Large intestine (tissue), 3 donors: ENCODE measurements at regions not wholly inside any gene's neighbourhood (a gene's known extent, or its start where the extent isn't known, plus 50 kb on each side); places are given as distances from the start of the nearest gene placed in this dataset.

ENCODE experiments used
- DNase-seq, 2 donors: peaks; one replicate each; pipeline versions ENCODE4 v3.0.0 to v3.0.0-alpha.2; 2013
- H3K27ac ChIP-seq: one replicate; pipeline ENCODE4 v1.5.1; 2013; ENCODE audit warnings: low read length
- H3K27me3 ChIP-seq: 2 replicates; pipeline ENCODE4 v1.6.1; 2013; ENCODE audit warnings: low read length; ENCODE audit not compliant: control insufficient read depth, insufficient read depth
- H3K36me3 ChIP-seq: 2 replicates; pipeline ENCODE4 v1.6.1; 2013; ENCODE audit warnings: low read length; ENCODE audit not compliant: control insufficient read depth, insufficient read depth
- H3K4me1 ChIP-seq: one replicate; pipeline ENCODE4 v1.6.1; 2013; ENCODE audit warnings: low read length; ENCODE audit not compliant: control insufficient read depth, insufficient read depth
- H3K4me3 ChIP-seq: one replicate; pipeline ENCODE4 v1.5.1; 2013; ENCODE audit warnings: low read length
- H3K9me3 ChIP-seq: one replicate; pipeline ENCODE4 v1.6.1; 2013; ENCODE audit warnings: mild to moderate bottlenecking, low read depth, low read length, moderate library complexity; ENCODE audit not compliant: control insufficient read depth
- WGBS: methylation state at CpG from one replicate; pipeline ENCODE4 v1.1.5; 2013; ENCODE audit warnings: low lambda C conversion rate; ENCODE audit not compliant: insufficient coverage; 5-methylcytosine and 5-hydroxymethylcytosine counted together

DNA sequence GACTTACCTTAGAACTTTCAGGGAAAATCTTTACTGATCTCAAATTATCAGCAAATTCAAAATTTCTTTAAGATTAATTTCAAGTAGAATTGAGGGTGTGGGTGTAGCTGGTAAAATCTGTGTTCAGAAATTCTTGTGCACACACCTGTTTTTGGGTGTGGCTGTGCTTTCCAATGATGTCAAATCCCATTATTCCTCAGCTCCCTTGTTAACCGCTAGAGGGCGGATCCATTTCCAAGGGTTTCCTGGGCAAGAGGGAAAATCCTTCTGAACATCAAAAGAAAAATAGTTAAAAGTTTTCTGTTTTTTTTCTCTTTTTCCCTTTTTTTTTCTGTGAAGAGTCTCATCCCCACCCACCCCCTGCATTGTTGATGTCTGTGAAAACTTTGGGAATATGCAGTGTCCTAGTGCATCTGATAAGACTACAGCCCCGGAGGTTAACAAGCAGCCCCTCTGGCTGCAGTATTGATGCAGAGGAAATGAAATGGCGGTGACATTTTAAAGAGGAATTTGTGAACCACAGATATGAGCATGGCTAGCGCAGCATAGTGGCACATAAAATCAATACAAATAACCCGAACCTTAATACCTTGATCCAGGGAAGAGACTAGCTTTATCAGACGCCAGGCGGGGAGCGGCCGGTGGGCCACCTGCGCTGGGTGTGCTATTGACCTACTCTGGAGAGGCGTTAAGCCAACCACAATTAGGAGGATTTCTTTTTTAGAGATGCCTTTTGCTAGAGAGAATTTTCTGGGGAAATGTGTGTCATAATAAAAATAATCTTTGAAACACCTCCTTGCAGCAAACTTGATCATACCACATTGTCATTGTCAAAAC lies 130.9 kb downstream of the FOXA2 start:
- no peak overlapping the region for H3K27ac ChIP-seq

DNA sequence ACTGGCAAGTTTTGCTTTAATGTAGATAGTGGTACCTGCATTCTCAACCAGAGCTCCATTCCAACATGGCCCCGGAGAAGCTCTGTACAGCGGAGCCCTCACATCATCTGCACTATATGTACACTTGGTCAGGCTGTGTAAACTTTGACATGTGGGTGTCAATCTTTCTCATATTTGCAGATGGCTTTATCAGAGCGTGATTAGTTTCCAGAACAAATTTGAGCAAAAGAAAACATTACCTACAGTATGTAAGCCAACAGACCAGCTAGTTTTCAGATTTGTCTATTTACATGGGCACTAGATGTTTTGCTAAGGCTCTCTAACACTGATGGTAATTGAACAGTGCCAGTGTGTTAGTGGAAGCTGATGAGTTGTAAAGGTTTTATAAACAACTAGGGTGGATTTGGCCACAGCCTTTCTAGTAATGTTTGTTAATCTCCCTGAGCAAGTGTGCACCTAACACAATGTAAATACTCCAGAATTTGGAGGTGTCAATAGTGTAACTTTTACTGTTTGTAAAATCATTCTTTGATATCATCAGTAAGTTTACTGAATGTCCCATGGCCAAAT lies 131.8 kb downstream of the FOXA2 start:
- Histone ChIP-seq H3K27ac (no peak overlapping the region), H3K9me3 (no peaks in the 10 kb centered on the region), H3K4me3 (no peak overlapping the region), H3K4me1 (peaks cover 12% of the 10 kb centered on the region), H3K27me3 (peaks cover 16% of the 10 kb centered on the region), H3K36me3 (no peaks in the 10 kb centered on the region)
- no CpG with 5 or more reads among the region's 3 CpGs for WGBS
- peak in 1 of 2 donors; percentile 31 for DNase-seq

More for the DNA sequence above, 130.9 kb downstream of the FOXA2 start:
- H3K9me3 ChIP-seq = no peaks in the 10 kb centered on the region
- 7% methylated on average over 3 of the region's 12 CpGs for WGBS
- peaks cover 12% of the 10 kb centered on the region for H3K4me1 ChIP-seq
- DNase-seq = peak in 1 of 2 donors; percentile 54
- peaks cover 19% of the 10 kb centered on the region for H3K27me3 ChIP-seq
- H3K4me3 ChIP-seq = no peak overlapping the region
- no peaks in the 10 kb centered on the region for H3K36me3 ChIP-seq

DNA sequence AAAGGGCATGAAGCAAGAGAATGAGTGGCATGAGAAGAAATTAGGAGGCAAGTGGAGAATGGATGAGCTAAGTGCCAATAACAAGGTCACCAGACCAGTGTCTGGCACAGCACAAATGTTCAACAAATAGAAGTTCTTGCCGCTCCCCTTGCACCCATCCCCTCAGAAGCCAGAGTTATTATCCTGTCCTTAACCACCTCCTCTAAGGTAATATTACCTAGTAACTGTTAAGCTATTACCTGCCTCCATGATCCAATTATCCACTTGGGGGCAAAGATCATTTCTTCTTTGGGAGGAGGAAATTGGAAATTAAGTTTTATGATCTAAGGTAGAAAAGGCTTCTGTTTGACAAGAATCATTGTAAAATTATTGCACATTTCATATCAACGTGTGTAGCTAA lies 133.8 kb downstream of the FOXA2 start:
- H3K36me3 ChIP-seq = no peaks in the 10 kb centered on the region
- H3K4me1 ChIP-seq = peaks cover 12% of the 10 kb centered on the region
- WGBS = no CpG with 5 or more reads among the region's 2 CpGs
- peaks cover 8% of the 10 kb centered on the region for H3K27me3 ChIP-seq
- H3K4me3 ChIP-seq = no peak overlapping the region
- no peaks in the 10 kb centered on the region for H3K9me3 ChIP-seq
- DNase-seq = peak in 1 of 2 donors; percentile 74
- no peak overlapping the region for H3K27ac ChIP-seq

DNA sequence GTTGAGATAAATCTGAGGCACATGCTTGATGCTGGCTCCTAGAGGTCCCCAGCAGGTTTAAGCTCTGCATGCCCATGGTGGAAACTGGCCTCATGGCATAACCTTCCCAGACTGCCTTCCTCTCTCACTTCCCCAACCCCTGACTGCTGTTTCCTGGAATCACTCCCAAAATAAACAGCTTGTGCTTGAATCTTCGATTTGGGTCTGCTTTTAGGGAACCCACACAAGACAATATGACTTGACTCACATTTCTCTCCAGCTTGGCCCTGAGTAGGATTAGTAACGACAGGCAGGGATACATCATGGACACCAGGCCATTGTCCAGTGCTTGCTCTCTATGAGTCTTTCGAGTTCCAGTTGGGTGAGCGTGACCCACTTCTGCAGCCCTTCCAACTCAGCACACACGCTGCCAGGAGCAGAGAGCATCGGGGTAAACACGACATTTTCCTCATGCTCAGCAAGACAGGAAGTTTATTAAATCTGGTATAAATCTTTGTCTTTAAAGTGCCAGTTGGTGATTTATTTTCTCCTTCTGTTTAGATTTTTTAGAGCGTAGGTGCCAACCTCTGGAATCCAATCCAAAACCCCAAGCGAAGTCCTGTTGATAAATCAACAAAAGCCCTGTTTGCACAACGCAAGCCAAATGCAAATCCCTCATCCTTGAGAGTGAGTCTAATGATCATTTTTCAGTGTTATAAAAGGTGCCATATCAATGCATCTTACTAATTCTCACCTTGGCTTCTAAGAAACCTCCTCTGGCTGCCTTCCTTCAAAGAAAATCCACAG lies 135.0 kb downstream of the FOXA2 start:
- Histone ChIP-seq H3K27ac (no peak overlapping the region), H3K36me3 (no peaks in the 10 kb centered on the region), H3K9me3 (no peaks in the 10 kb centered on the region), H3K4me1 (peaks cover 12% of the 10 kb centered on the region), H3K27me3 (peaks cover 3% of the 10 kb centered on the region), H3K4me3 (no peak overlapping the region)
- 60% methylated on average over 1 of the region's 10 CpGs for WGBS
- DNase-seq = no peak

DNA sequence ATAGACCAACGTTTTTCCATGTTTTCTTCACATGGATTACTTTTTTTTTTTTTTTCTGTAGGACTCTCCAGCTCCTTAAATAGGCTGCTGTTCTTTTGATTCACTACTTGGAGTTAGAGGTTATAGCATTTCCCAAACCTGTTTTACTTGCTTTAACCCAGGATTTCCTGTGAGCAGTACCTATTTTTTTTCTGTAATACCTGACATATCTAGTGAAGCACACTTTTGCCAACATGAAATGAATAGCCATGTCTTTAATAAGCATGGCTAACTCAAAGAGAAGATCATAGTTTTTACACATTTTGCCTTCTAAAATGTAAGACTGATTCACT lies 137.0 kb downstream of the FOXA2 start:
- WGBS = 27% methylated on average over 1 of the region's 1 CpG
- Histone ChIP-seq H3K27ac (no peak overlapping the region), H3K4me3 (no peak overlapping the region), H3K27me3 (no peaks in the 10 kb centered on the region), H3K9me3 (no peaks in the 10 kb centered on the region), H3K36me3 (no peaks in the 10 kb centered on the region), H3K4me1 (peaks cover 12% of the 10 kb centered on the region)
- DNase-seq = no peak

DNA sequence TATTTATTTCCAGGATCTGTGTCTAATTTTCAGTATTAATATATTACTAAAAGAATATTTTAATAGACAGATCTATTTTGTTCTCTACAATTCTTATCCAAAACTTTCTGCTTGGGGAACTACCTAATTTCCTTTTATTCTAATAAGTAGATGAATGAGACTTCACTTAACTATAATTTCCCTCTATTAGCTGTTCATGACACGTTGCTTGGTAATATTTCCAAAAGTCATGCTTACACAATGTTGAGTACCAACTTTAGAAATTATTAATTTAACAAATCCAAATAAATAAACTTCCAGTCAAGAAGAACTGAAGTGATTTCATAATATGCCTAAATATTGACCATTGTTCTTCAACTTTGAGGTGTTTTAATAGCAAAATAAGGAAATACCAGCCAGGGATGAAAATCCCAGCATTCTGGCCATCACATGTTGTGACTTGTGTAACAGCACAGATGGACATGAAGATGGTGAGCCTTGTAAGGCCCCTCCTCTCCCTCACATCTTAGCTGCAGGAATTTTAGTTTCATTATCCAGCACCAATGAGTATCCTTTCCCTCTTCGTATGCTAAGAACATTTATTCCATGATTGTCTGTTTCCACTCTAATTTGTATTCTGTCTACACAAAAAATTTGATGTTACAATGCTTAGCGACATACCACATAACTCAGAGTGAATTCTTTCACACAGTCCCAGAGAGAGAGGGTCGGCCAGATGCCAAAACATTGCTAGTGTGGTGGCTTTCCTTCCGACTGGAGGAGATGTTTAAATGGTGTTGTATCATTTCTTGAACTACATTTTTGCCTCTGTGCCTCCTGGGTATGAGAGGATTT lies 137.5 kb downstream of the FOXA2 start:
- Histone ChIP-seq H3K27ac (no peak overlapping the region), H3K4me3 (no peak overlapping the region), H3K27me3 (no peaks in the 10 kb centered on the region), H3K36me3 (no peaks in the 10 kb centered on the region), H3K9me3 (no peaks in the 10 kb centered on the region), H3K4me1 (peaks cover 12% of the 10 kb centered on the region)
- WGBS = 71% methylated on average over 1 of the region's 5 CpGs
- no peak for DNase-seq

DNA sequence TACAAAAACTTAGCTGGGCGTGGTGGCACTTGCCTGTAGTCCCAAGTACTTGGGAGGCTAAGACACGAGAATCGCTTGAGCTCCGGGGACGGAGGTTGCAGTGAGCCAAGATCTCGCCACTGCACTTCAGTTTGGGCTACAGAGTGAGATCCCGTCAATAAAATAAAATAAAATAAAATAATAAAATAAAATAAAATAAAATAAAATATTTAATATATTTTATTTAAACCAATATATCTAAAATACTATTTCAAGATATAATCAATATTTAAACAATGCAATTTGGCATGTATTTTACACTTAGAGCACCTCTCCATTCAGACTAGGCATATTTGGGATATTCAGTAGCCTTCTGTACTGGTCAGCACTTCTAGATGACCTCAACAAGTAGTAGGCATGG lies 142.1 kb downstream of the FOXA2 start:
- peaks cover 3% of the 10 kb centered on the region for H3K27me3 ChIP-seq
- H3K4me1 ChIP-seq = no peaks in the 10 kb centered on the region
- H3K4me3 ChIP-seq = no peak overlapping the region
- H3K27ac ChIP-seq = no peak overlapping the region
- 100% methylated on average over 2 of the region's 7 CpGs for WGBS
- no peaks in the 10 kb centered on the region for H3K9me3 ChIP-seq
- H3K36me3 ChIP-seq = no peaks in the 10 kb centered on the region
- DNase-seq = no peak

DNA sequence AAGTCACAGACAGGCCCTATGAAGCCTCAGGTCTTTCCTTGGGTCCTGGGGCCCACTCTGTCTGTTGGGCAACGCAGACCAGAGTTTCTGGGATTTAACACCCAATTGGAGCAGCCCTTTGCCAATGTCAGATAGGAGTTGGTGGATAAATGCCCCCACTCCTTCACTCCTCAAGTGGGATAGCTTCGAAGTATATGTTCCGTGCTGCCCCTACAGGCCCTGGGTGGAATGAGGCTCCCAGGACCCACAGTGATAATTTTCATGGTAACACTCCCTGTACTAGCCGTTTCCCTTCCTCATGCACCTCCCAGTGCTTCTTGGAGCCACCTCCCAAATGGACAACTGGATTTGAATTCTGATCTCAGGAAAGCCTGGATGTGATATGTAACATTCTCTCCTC lies 145.4 kb downstream of the FOXA2 start:
- no peaks in the 10 kb centered on the region for H3K4me1 ChIP-seq
- DNase-seq = no peak
- H3K27ac ChIP-seq = no peak overlapping the region
- no CpG with 5 or more reads among the region's 4 CpGs for WGBS
- no peak overlapping the region for H3K4me3 ChIP-seq
- H3K9me3 ChIP-seq = no peaks in the 10 kb centered on the region
- H3K27me3 ChIP-seq = peaks cover 3% of the 10 kb centered on the region
- no peaks in the 10 kb centered on the region for H3K36me3 ChIP-seq

DNA sequence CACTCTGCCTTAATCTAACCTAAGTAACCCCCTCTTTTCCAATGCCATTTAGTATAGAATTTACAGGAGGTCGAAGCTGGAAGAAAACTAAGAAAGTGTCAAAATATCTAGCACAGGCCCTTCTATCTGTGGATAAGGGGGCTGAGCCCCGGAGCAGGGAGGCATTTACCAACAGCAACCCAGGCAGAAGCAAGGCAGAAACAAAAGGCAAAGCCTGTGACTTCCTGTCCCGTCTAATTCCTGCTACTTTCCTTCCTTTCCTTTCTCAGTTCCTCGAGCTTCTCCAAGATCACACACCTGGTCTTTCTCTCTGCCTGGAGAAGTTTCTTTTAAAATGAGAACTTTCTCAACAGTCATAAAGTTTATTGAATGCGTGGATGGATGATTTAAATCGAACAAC lies 146.0 kb downstream of the FOXA2 start:
- H3K27me3 ChIP-seq = peaks cover 3% of the 10 kb centered on the region
- H3K36me3 ChIP-seq = no peaks in the 10 kb centered on the region
- no peak overlapping the region for H3K27ac ChIP-seq
- H3K4me1 ChIP-seq = no peaks in the 10 kb centered on the region
- no peaks in the 10 kb centered on the region for H3K9me3 ChIP-seq
- no peak for DNase-seq
- no peak overlapping the region for H3K4me3 ChIP-seq
- WGBS = 100% methylated on average over 2 of the region's 6 CpGs

DNA sequence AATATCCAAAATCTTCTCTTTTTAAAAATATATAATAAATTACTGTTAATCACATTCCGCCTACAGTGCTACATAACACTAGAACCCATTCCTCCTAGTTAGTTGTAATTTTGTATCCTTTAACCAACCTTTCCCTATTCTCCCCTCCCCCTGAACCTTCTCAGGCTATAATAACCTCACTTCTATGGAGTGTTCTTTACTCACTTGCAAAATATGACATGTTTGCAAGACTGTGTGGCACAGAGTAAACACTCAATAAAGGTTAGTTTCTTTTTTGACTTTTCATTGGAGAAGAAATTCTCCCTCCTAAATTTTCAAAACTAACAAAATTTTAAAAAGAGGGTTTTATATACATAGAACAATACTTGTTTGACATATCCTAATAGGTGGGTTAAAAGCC lies 147.0 kb downstream of the FOXA2 start:
- H3K4me1 ChIP-seq = no peaks in the 10 kb centered on the region
- H3K27me3 ChIP-seq = peaks cover 3% of the 10 kb centered on the region
- H3K27ac ChIP-seq = no peak overlapping the region
- H3K9me3 ChIP-seq = no peaks in the 10 kb centered on the region
- DNase-seq = no peak
- H3K4me3 ChIP-seq = no peak overlapping the region
- 100% methylated on average over 1 of the region's 1 CpG for WGBS
- no peaks in the 10 kb centered on the region for H3K36me3 ChIP-seq
